PFSK-1 (cell line): ENCODE measurements at regions not wholly inside any gene's neighbourhood (a gene's known extent, or its start where the extent isn't known, plus 50 kb on each side); places are given as distances from the start of the nearest gene placed in this dataset.

Source experiments
- FOXP2 ChIP-seq: optimal IDR thresholded peaks from 2 replicates; pipeline ENCODE3; 2011; ENCODE audit warnings: borderline replicate concordance, control low read depth, inconsistent platforms; ENCODE audit not compliant: insufficient read depth; ENCODE audit errors: extremely low read length, extremely low read depth
- POLR2AphosphoS5 ChIP-seq: IDR thresholded peaks from 2 replicates; pipeline ENCODE4 v1.6.1; 2012; ENCODE audit warnings: low read depth, mild to moderate bottlenecking, control low read depth, low read length, moderate library complexity
- SIN3A ChIP-seq: IDR thresholded peaks from 2 replicates; pipeline ENCODE4 v1.6.1; 2012; ENCODE audit warnings: mild to moderate bottlenecking, low read length, moderate library complexity, borderline replicate concordance; ENCODE audit not compliant: insufficient read depth
- TAF1 ChIP-seq: IDR thresholded peaks from 2 replicates; pipeline ENCODE4 v1.6.1; 2012; ENCODE audit warnings: low read length, control low read depth, borderline replicate concordance; ENCODE audit not compliant: insufficient read depth
- TF ChIP-seq, protein P1 (sequence below), 2 experiments: IDR thresholded peaks; 2 replicates each; pipeline versions ENCODE4 v1.6.1 to v1.8.0; 2011 to 2012; ENCODE audit warnings: low read depth in 2 of 2, low read length in 2 of 2, control low read depth in 1 of 2, inconsistent platforms in 1 of 2, mild to moderate bottlenecking in 1 of 2, moderate library complexity in 1 of 2; ENCODE audit not compliant: insufficient read depth in 1 of 2

DNA sequence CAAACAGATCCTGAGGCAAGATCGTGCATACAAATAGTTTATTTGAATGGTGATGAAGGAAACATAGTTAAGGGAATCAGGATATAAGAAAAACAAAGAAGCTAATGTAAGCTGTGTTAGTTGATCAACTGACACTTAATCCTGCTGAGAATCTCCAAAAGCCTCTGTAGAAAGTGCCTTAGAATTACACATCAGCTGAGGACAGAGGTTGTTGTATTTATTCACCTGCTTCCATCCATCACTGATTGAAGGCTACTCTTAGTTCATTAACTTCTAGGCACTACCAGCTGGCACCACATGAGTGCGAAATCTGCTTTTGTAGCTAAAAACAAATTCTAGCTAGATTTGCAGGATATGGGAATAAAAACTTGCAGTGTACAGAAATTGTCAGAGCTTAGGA lies 1082.0 kb upstream of the CNTN5 start:
- TF ChIP-seq, protein P1, sequence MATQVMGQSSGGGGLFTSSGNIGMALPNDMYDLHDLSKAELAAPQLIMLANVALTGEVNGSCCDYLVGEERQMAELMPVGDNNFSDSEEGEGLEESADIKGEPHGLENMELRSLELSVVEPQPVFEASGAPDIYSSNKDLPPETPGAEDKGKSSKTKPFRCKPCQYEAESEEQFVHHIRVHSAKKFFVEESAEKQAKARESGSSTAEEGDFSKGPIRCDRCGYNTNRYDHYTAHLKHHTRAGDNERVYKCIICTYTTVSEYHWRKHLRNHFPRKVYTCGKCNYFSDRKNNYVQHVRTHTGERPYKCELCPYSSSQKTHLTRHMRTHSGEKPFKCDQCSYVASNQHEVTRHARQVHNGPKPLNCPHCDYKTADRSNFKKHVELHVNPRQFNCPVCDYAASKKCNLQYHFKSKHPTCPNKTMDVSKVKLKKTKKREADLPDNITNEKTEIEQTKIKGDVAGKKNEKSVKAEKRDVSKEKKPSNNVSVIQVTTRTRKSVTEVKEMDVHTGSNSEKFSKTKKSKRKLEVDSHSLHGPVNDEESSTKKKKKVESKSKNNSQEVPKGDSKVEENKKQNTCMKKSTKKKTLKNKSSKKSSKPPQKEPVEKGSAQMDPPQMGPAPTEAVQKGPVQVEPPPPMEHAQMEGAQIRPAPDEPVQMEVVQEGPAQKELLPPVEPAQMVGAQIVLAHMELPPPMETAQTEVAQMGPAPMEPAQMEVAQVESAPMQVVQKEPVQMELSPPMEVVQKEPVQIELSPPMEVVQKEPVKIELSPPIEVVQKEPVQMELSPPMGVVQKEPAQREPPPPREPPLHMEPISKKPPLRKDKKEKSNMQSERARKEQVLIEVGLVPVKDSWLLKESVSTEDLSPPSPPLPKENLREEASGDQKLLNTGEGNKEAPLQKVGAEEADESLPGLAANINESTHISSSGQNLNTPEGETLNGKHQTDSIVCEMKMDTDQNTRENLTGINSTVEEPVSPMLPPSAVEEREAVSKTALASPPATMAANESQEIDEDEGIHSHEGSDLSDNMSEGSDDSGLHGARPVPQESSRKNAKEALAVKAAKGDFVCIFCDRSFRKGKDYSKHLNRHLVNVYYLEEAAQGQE (IDR thresholded peaks at IDR 0.05; ENCODE audit: insufficient read depth in 1 of 2, low read depth in 2 of 2, low read length in 2 of 2) = no peak
- TF ChIP-seq TAF1 = no peak
- no peak for TF ChIP-seq FOXP2
- TF ChIP-seq POLR2AphosphoS5 = no peak
- no peak for TF ChIP-seq SIN3A

DNA sequence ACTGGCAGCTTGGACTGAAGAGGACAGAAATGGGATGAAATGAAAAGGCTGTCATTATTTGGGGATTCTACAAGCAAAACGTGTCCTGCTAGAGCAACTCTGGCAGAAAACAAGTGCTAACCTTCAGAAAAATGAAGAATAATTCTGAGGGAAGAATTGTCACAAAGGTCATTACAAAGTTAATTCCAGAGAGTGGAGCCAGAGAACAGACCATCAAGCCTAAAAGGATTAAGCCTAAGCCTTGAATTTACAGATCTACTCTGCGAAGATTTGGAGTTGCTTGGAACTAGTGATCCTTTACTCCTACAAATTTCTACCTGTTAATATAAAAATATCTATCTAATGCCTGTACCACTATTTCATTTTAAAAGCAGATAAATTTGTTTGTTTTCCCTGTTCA lies 1077.3 kb upstream of the CNTN5 start:
- TF ChIP-seq FOXP2 = no peak
- TF ChIP-seq TAF1 = no peak
- TF ChIP-seq POLR2AphosphoS5 = no peak

DNA sequence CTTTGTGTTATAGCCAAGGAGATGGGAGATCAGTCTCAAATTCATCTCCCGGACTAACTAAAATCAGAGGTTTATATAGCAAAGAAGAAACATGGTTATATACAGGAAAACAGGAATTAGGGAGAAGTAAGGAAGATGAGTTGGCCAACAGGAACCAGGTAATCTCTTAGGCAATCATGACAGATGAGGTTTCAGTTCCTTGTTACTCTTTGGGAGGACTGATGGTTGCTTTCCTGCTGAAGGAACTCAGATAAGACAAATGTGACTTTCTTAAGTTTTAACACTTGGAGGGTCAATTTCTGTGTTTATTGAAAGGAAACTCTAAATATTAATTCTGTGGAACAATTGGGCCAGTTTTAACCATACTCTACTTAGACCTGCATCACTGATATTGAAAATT lies 1072.0 kb upstream of the CNTN5 start:
- TF ChIP-seq SIN3A (no peak), POLR2AphosphoS5 (no peak), FOXP2 (no peak), TAF1 (no peak)
- TF ChIP-seq, protein P1 (IDR thresholded peaks at IDR 0.05; ENCODE audit: insufficient read depth in 1 of 2, low read depth in 2 of 2, low read length in 2 of 2) = no peak

DNA sequence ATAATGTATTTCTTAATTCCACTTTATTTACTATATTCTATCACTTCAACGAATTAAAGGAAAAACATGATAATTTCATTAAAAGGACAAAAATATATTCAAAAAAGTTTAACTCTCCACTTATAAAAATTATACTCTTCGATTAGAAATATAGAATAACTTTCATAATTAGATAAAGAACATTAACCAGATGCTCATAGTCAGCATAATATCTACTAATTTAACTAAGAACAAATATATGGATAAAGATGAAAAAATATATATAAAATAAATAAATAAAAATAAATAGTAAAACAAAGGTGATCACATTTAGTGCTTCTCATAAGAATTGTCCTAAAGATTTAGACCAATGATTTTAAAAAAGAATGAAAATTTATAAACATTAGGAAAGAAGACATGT lies 1065.2 kb upstream of the CNTN5 start:
- TF ChIP-seq TAF1 (no peak), POLR2AphosphoS5 (no peak), SIN3A (no peak), FOXP2 (no peak)
- TF ChIP-seq, protein P1 (IDR thresholded peaks at IDR 0.05; ENCODE audit: insufficient read depth in 1 of 2, low read depth in 2 of 2, low read length in 2 of 2) = no peak

DNA sequence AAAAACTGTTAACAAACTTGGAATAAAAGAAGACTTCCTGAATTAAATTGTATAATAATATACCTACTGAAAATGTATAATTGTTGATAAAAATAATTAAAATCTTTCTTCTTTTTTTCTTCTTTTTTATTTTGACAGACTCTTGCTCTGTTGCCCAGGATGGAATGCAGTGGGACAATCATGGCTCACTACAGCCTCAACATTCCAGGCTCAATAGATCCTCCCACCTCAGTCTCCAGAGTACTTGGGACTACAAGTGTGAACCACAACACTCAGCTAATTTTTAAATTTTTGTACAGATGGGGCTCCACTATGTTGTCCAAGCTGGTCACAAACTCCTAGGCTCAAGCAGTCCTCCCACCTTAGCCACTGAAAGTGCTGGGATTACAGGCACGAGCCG lies 1063.8 kb upstream of the CNTN5 start:
- no peak for TF ChIP-seq SIN3A
- TF ChIP-seq TAF1 = no peak
- no peak for TF ChIP-seq FOXP2
- TF ChIP-seq, protein P1 (IDR thresholded peaks at IDR 0.05; ENCODE audit: insufficient read depth in 1 of 2, low read depth in 2 of 2, low read length in 2 of 2) = no peak
- TF ChIP-seq POLR2AphosphoS5 = no peak
